Hepatocyte (in vitro differentiated cells): ENCODE measurements at regions not wholly inside any gene's neighbourhood (a gene's known extent, or its start where the extent isn't known, plus 50 kb on each side); places are given as distances from the start of the nearest gene placed in this dataset.
"Not testable (repeated sequence)": the region's sequence is repeated elsewhere in the genome, so short reads cannot be mapped to it uniquely, and the experiment has no call there.

ENCODE experiments used
- DNase-seq: peaks from one replicate; pipeline ENCODE4 v3.0.0-alpha.2; 2016; ENCODE audit warnings: low spot score
- H2AFZ ChIP-seq: fragments of 200-600 bp; sonication (generic); 2 replicates; pipeline ENCODE4 v1.6.0; 2016; ENCODE audit warnings: antibody characterized with exemption, mild to moderate bottlenecking
- H3K27ac ChIP-seq: fragments of 200-600 bp; sonication (generic); 2 replicates; pipeline ENCODE4 v1.5.1; 2016; ENCODE audit warnings: mild to moderate bottlenecking
- H3K27me3 ChIP-seq: fragments of 200-600 bp; sonication (generic); 2 replicates; pipeline ENCODE4 v1.6.1; 2016
- H3K36me3 ChIP-seq: fragments of 200-600 bp; sonication (generic); replicated peaks from 2 replicates; pipeline ENCODE4 v1.5.1; 2016; ENCODE audit warnings: low read depth; ENCODE audit not compliant: insufficient read depth
- H3K4me1 ChIP-seq: fragments of 200-600 bp; sonication (generic); 2 replicates; pipeline ENCODE4 v1.5.1; 2016; ENCODE audit warnings: mild to moderate bottlenecking, moderate library complexity; ENCODE audit not compliant: insufficient read depth
- H3K4me2 ChIP-seq: fragments of 200-600 bp; sonication (generic); 2 replicates; pipeline ENCODE4 v1.6.0; 2016
- H3K4me3 ChIP-seq: fragments of 200-600 bp; sonication (generic); 2 replicates; pipeline ENCODE4 v1.5.1; 2016; ENCODE audit warnings: mild to moderate bottlenecking
- H3K79me2 ChIP-seq: fragments of 200-600 bp; sonication (generic); 2 replicates; pipeline ENCODE4 v1.6.0; 2017; ENCODE audit warnings: mild to moderate bottlenecking
- H3K9me2 ChIP-seq: fragments of 200-600 bp; sonication (generic); replicated peaks from 2 replicates; pipeline ENCODE4 v1.6.0; 2017; ENCODE audit warnings: mild to moderate bottlenecking; ENCODE audit not compliant: insufficient read depth
- H3K9me3 ChIP-seq: fragments of 200-600 bp; sonication (generic); 2 replicates; pipeline ENCODE4 v1.5.1; 2016; ENCODE audit warnings: low read depth, mild to moderate bottlenecking
- H4K20me1 ChIP-seq: fragments of 200-600 bp; sonication (generic); 2 replicates; pipeline ENCODE4 v1.6.0; 2016; ENCODE audit warnings: mild to moderate bottlenecking; ENCODE audit not compliant: insufficient read depth, poor library complexity, severe bottlenecking
- EZH2 ChIP-seq: fragments of 200-600 bp; sonication (generic); IDR thresholded peaks from 2 replicates; pipeline ENCODE4 v1.6.1; 2016; ENCODE audit warnings: antibody characterized with exemption, mild to moderate bottlenecking, borderline replicate concordance
- EZH2phosphoT487 ChIP-seq: fragments of 200-600 bp; sonication (generic); IDR thresholded peaks from one replicate; pipeline ENCODE4 v1.6.1; 2018; ENCODE audit warnings: antibody characterized with exemption, mild to moderate bottlenecking, low read depth, moderate library complexity; ENCODE audit not compliant: unreplicated experiment, severe bottlenecking
- WGBS: methylation state at CpG from one replicate; pipeline ENCODE4 v1.1.6; 2016; ENCODE audit warnings: low lambda C conversion rate; ENCODE audit errors: missing lambda C conversion rate; 5-methylcytosine and 5-hydroxymethylcytosine counted together
- TF ChIP-seq, protein P1 (sequence below): fragments of 200-600 bp; sonication (generic); IDR thresholded peaks from 2 replicates; pipeline ENCODE4 v1.5.1; 2016; ENCODE audit warnings: antibody characterized with exemption, mild to moderate bottlenecking; ENCODE audit not compliant: poor library complexity

DNA sequence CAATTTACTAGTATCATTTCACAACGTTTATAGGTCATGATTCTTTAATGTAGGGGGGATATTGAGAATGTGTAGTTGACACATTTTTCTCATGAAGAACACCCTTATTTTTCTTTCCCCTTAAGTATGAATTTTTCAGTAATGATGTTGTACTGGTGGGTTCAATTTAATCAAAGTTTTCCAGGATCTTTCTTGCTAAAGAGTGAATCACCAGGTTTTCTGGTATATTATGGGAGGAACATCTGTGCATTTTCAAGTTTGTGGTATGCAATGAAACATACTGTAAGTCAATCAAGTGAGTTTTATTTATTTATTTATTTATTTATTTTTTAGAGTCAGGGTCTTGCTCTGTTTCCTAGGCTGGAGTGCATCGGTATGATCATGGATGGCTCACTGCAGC lies 221.2 kb upstream of the PTGFR start:
- 76% methylated on average over 2 of the region's 2 CpGs for WGBS
- H3K79me2 ChIP-seq, result no peaks in the 10 kb centered on the region
- no peak for DNase-seq
- no peak overlapping the region for H2AFZ ChIP-seq
- H3K4me2 ChIP-seq, result no peak overlapping the region
- H3K9me3 ChIP-seq, result no peaks in the 10 kb centered on the region
- no peaks in the 10 kb centered on the region for H4K20me1 ChIP-seq
- H3K4me3 ChIP-seq, result no peak overlapping the region
- no peaks in the 10 kb centered on the region for H3K9me2 ChIP-seq
- no peaks in the 10 kb centered on the region for H3K4me1 ChIP-seq
- no peak overlapping the region for H3K27ac ChIP-seq
- TF ChIP-seq EZH2, result no peak
- TF ChIP-seq EZH2phosphoT487, result no peak
- TF ChIP-seq, protein P1, sequence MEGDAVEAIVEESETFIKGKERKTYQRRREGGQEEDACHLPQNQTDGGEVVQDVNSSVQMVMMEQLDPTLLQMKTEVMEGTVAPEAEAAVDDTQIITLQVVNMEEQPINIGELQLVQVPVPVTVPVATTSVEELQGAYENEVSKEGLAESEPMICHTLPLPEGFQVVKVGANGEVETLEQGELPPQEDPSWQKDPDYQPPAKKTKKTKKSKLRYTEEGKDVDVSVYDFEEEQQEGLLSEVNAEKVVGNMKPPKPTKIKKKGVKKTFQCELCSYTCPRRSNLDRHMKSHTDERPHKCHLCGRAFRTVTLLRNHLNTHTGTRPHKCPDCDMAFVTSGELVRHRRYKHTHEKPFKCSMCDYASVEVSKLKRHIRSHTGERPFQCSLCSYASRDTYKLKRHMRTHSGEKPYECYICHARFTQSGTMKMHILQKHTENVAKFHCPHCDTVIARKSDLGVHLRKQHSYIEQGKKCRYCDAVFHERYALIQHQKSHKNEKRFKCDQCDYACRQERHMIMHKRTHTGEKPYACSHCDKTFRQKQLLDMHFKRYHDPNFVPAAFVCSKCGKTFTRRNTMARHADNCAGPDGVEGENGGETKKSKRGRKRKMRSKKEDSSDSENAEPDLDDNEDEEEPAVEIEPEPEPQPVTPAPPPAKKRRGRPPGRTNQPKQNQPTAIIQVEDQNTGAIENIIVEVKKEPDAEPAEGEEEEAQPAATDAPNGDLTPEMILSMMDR, result no peak
- H3K27me3 ChIP-seq, result no peaks in the 10 kb centered on the region
- no peaks in the 10 kb centered on the region for H3K36me3 ChIP-seq

DNA sequence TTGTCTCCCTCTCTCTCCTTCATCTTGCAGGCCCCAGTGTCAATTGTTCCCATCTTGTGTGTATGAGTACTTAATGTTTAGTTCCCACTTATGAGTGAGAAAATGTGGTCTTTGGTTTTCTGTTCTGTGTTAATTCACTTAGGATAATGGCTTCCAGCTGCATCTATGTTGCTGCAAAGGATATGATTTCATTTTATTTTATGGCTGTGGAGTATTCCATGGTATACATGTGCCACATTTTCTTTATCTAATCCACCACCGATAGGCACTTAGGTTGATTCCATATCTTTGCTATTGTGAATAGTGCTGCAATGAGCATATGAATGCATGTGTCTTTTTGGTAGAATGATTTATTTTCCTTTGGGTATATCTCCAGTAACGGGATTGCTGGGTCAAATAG lies 219.4 kb upstream of the PTGFR start:
- not testable (repeated sequence) for H3K79me2 ChIP-seq, H3K36me3 ChIP-seq, H3K27ac ChIP-seq, H3K27me3 ChIP-seq, H3K9me3 ChIP-seq, H3K4me3 ChIP-seq, H3K4me2 ChIP-seq, H3K9me2 ChIP-seq, H3K4me1 ChIP-seq, DNase-seq, H4K20me1 ChIP-seq, H2AFZ ChIP-seq
- 81% methylated on average over 2 of the region's 2 CpGs for WGBS

DNA sequence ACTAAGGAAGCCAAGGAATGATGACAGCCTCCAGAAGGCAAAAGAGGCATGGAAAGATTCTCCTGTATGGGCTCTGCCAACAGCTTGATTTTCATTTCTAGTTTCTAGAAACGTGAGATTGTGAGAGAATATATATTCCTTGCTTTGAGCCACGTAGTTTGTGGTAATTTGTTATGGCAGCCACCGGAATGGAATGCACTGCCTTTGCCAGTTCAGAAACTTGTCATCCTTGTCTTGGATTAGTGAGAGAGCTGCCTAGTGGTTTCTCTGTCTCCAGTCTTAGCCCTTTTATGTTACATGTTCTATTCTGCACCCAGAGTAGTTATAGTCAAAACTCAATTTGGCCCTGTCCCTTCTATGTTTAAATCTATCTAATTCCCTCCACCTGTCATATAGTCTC lies 216.0 kb upstream of the PTGFR start:
- Histone ChIP-seq H2AFZ (no peak overlapping the region), H3K9me2 (no peaks in the 10 kb centered on the region), H3K36me3 (no peaks in the 10 kb centered on the region), H3K27me3 (no peaks in the 10 kb centered on the region), H3K4me2 (no peak overlapping the region), H3K79me2 (no peaks in the 10 kb centered on the region), H3K27ac (no peak overlapping the region), H4K20me1 (no peaks in the 10 kb centered on the region), H3K4me3 (no peak overlapping the region), H3K4me1 (no peaks in the 10 kb centered on the region), H3K9me3 (no peaks in the 10 kb centered on the region)
- DNase-seq, result no peak
- WGBS, result 72% methylated on average over 3 of the region's 3 CpGs
- no peak for TF ChIP-seq EZH2
- TF ChIP-seq, protein P1, result no peak
- TF ChIP-seq EZH2phosphoT487, result no peak

DNA sequence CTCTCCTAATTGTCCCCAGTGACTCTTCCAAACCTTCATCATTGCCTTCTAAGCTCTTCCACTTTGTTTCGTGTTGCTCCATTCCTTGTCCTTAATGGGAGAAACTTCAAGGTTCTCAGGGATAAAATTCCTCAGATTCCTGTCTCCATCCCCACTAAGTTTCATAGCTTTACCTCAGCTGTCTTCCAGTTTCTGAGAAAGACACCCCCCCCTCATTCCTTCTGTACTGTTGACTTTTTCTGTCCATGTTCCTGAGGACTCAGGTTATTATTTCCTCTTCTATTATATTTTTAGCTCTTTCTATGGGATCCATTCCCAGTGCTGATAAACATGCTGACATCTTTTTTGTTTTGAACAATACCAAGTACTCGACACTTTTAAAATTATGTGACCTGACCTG lies 215.3 kb upstream of the PTGFR start:
- Histone ChIP-seq H3K27ac (no peak overlapping the region), H3K4me3 (no peak overlapping the region), H4K20me1 (no peaks in the 10 kb centered on the region), H3K36me3 (no peaks in the 10 kb centered on the region), H3K79me2 (no peaks in the 10 kb centered on the region), H2AFZ (no peak overlapping the region), H3K9me3 (no peaks in the 10 kb centered on the region), H3K4me2 (no peak overlapping the region), H3K9me2 (no peaks in the 10 kb centered on the region), H3K4me1 (no peaks in the 10 kb centered on the region), H3K27me3 (no peaks in the 10 kb centered on the region)
- DNase-seq, result no peak
- TF ChIP-seq EZH2phosphoT487, result no peak
- TF ChIP-seq, protein P1, result no peak
- no peak for TF ChIP-seq EZH2
- 68% methylated on average over 2 of the region's 2 CpGs for WGBS
